GM12878 (cell line): ENCODE measurements at regions not wholly inside any gene's neighbourhood (a gene's known extent, or its start where the extent isn't known, plus 50 kb on each side); places are given as distances from the start of the nearest gene placed in this dataset.

Source experiments
- ATAC-seq: fragments of 200-7000 bp; cut with Tn5 transposase; 3 replicates; pipeline ENCODE4 v1.9.1; 2020; ENCODE audit warnings: mild to moderate bottlenecking, moderate library complexity
- BruUV-seq: library from RNA; stranded (reverse); fragments of 400-500 nt; replicated peaks from 2 replicates; lab custom pipeline; 2021; lab: Mats Ljungman, UMichigan
- CTCF ChIA-PET: fragments of 300-600 bp; sonication (Branson Sonifier 250); formaldehyde crosslinking; extraction: SDS; loops from one replicate; lab custom pipeline; 2021; ENCODE audit warnings: inconsistent platforms; lab: Yijun Ruan, JAX
- POLR2A ChIA-PET: fragments of 350-600 bp; formaldehyde crosslinking; extraction: SDS; loops from one replicate; lab custom pipeline; 2021; ENCODE audit warnings: inconsistent platforms; lab: Charles Lee
- RAD21 ChIA-PET: fragments of 300-600 bp; sonication (Branson Sonifier 250); formaldehyde crosslinking; loops from one replicate; lab custom pipeline; 2023; ENCODE audit warnings: antibody characterized with exemption; ENCODE audit not compliant: unreplicated experiment; lab: Charles Lee
- SMC1A ChIA-PET: fragments of 300-600 bp; sonication (Branson Sonifier 250); formaldehyde crosslinking; loops from one replicate; lab custom pipeline; 2023; ENCODE audit not compliant: unreplicated experiment, uncharacterized antibody; lab: Charles Lee
- DNase-seq: peaks from one replicate; pipeline ENCODE4 v3.0.0-alpha.2; 2011; ENCODE audit warnings: low read depth, low spot score
- FAIRE-seq: peaks from 3 replicates; lab custom pipeline; 2011; peaks lifted over from hg19 to GRCh38; lab: Jason Lieb, UNC
- H2AFZ ChIP-seq: 2 replicates; pipeline ENCODE4 v1.6.0; 2011; ENCODE audit warnings: low read depth, low read length, control low read depth; ENCODE audit not compliant: control insufficient read depth
- H3K27ac ChIP-seq: 2 replicates; pipeline ENCODE4 v1.5.1; 2011; ENCODE audit warnings: control low read depth; ENCODE audit not compliant: control insufficient read depth, insufficient read depth
- H3K27me3 ChIP-seq, 2 experiments: replicated peaks in 1 of 2; 2 replicates each; pipeline versions ENCODE4 v1.6.0 to v1.6.1; 2011; ENCODE audit warnings: low read length in 1 of 2; ENCODE audit not compliant: control insufficient read depth in 2 of 2, insufficient read depth in 2 of 2
- H3K36me3 ChIP-seq, 2 experiments: 2 replicates each; pipeline ENCODE4 v1.5.1; 2011; ENCODE audit warnings: low read length in 1 of 2; ENCODE audit not compliant: control insufficient read depth in 2 of 2, insufficient read depth in 2 of 2
- H3K4me1 ChIP-seq: 2 replicates; pipeline ENCODE4 v1.6.1; 2011; ENCODE audit warnings: mild to moderate bottlenecking, low read length, moderate library complexity, mixed read lengths; ENCODE audit not compliant: control insufficient read depth, insufficient read depth
- H3K4me2 ChIP-seq: 2 replicates; pipeline ENCODE4 v1.6.0; 2011; ENCODE audit warnings: control low read depth; ENCODE audit not compliant: control insufficient read depth, insufficient read depth
- H3K4me3 ChIP-seq: fragments of 200-600 bp; sonication (generic); 2 replicates; pipeline ENCODE4 v1.5.1; 2016
- H3K79me2 ChIP-seq: 2 replicates; pipeline ENCODE4 v1.6.0; 2011; ENCODE audit warnings: low read length; ENCODE audit not compliant: control insufficient read depth, insufficient read depth
- H3K9ac ChIP-seq: 2 replicates; pipeline ENCODE4 v1.8.0; 2011; ENCODE audit warnings: low read length, control low read depth, mixed read lengths; ENCODE audit not compliant: control insufficient read depth, insufficient read depth
- H3K9me3 ChIP-seq: replicated peaks from 3 replicates; pipeline ENCODE4 v1.5.1; 2011; ENCODE audit warnings: mild to moderate bottlenecking, low read length; ENCODE audit not compliant: control insufficient read depth, insufficient read depth
- H4K20me1 ChIP-seq: 2 replicates; pipeline ENCODE4 v1.6.0; 2011; ENCODE audit not compliant: control insufficient read depth, insufficient read depth
- ATF3 ChIP-seq: IDR thresholded peaks from 2 replicates; pipeline ENCODE4 v1.6.1; 2011; ENCODE audit warnings: low read depth, mild to moderate bottlenecking, low read length, moderate library complexity, borderline replicate concordance; ENCODE audit errors: extremely low read depth
- E2F8 ChIP-seq: fragments of 450-650 bp; IDR thresholded peaks from 2 replicates; pipeline ENCODE4 v1.6.1; 2018; ENCODE audit warnings: mild to moderate bottlenecking, low read depth, moderate library complexity; ENCODE audit not compliant: partially characterized antibody
- MAX ChIP-seq: IDR thresholded peaks from 2 replicates; pipeline ENCODE4 v1.6.1; 2012; ENCODE audit warnings: low read depth, low read length, improper control_type of control experiment
- PKNOX1 ChIP-seq: fragments of 450-650 bp; IDR thresholded peaks from 2 replicates; pipeline ENCODE4 v1.6.1; 2016; ENCODE audit warnings: mild to moderate bottlenecking
- POLR2A ChIP-seq: IDR thresholded peaks from 2 replicates; pipeline ENCODE4 v1.6.1; 2011; ENCODE audit warnings: low read depth, mild to moderate bottlenecking, low read length
- RB1 ChIP-seq: fragments of 450-650 bp; formaldehyde crosslinking; IDR thresholded peaks from 2 replicates; pipeline ENCODE4 v1.6.1; 2017; ENCODE audit warnings: mild to moderate bottlenecking, borderline replicate concordance
- RBBP5 ChIP-seq: fragments of 200-600 bp; sonication (generic); conservative IDR thresholded peaks from 2 replicates; pipeline ENCODE4 v1.6.1; 2016
- SUZ12 ChIP-seq: fragments of 200-600 bp; sonication (generic); IDR thresholded peaks from one replicate; pipeline ENCODE4 v1.6.1; 2018; ENCODE audit warnings: antibody characterized with exemption, mild to moderate bottlenecking; ENCODE audit not compliant: unreplicated experiment
- WRNIP1 ChIP-seq: IDR thresholded peaks from 2 replicates; pipeline ENCODE4 v1.6.1; 2011; ENCODE audit warnings: low read depth, low read length, improper control_type of control experiment, borderline replicate concordance
- YBX1 ChIP-seq: fragments of 450-650 bp; IDR thresholded peaks from 2 replicates; pipeline ENCODE4 v1.6.1; 2016; ENCODE audit warnings: antibody characterized with exemption
- ZNF24 ChIP-seq: fragments of 450-650 bp; IDR thresholded peaks from 2 replicates; pipeline ENCODE4 v1.6.1; 2017; ENCODE audit warnings: antibody characterized with exemption, mild to moderate bottlenecking
- ZNF274 ChIP-seq: IDR thresholded peaks from one replicate; pipeline ENCODE4 v1.8.0; 2011; ENCODE audit not compliant: insufficient read length, insufficient read depth
- WGBS: methylation state at CpG from one replicate; pipeline ENCODE4 v1.1.6; 2016; ENCODE audit warnings: low lambda C conversion rate; ENCODE audit not compliant: insufficient replicate concordance, insufficient coverage; ENCODE audit errors: missing lambda C conversion rate; 5-methylcytosine and 5-hydroxymethylcytosine counted together
- in situ Hi-C: fragments of 300-500 bp; cut with MboI; formaldehyde crosslinking; loops from 9 replicates; pipeline ENCODE4 v1.14.3; 2018; ENCODE audit warnings: mixed read lengths
- intact Hi-C: fragments of 100-400 bp; cut with micrococcal nuclease; formaldehyde crosslinking; loops from one replicate; pipeline ENCODE4 v1.14.2; 2022; ENCODE audit not compliant: unreplicated experiment

- no peaks in the 10 kb centered on the region for H3K27me3 ChIP-seq
- no peak overlapping the region for H3K9ac ChIP-seq
- H3K9me3 ChIP-seq = no peaks in the 10 kb centered on the region; the same call in 2 of the 3 replicates
- POLR2A ChIA-PET = no interaction called here
- CTCF ChIA-PET = no interaction called here
- BruUV-seq = no TSS peak
- H4K20me1 ChIP-seq = no peaks in the 10 kb centered on the region
- no peak overlapping the region for H3K4me3 ChIP-seq
- DNase-seq = no peak
- no peaks in the 10 kb centered on the region for H3K79me2 ChIP-seq
- H3K27ac ChIP-seq = no peak overlapping the region
- SMC1A ChIA-PET = interaction anchor here (0.6 kb wide), 1 partner anchor 155 kb away, joined by 3 read pairs; no protein-coding TSS in a partner anchor
- 39% methylated on average over 3 of the region's 3 CpGs for WGBS
- H2AFZ ChIP-seq = no peak overlapping the region
- intact Hi-C loops = no loop called here
- no peaks in the 10 kb centered on the region for H3K4me1 ChIP-seq
- TF ChIP-seq SUZ12 = no peak
- TF ChIP-seq RBBP5 = no peak
- TF ChIP-seq RB1 = no peak
- TF ChIP-seq WRNIP1 = no peak
- H3K36me3 ChIP-seq = no peaks in the 10 kb centered on the region
- FAIRE-seq = no peak
- ATAC-seq = no peak
- in situ Hi-C loops = no loop called here
- no peak overlapping the region for H3K4me2 ChIP-seq
- RAD21 ChIA-PET = no interaction called here
These were observed 1077.6 kb downstream of the TYW1 start for GRCh38 chr7:68074242-68074641.

- no peak overlapping the region for H3K27ac ChIP-seq
- 29% methylated on average over 5 of the region's 5 CpGs for WGBS
- no peaks in the 10 kb centered on the region; the same call in 2 of the 3 replicates for H3K9me3 ChIP-seq
- H2AFZ ChIP-seq = no peak overlapping the region
- H3K4me3 ChIP-seq = no peak overlapping the region
- SMC1A ChIA-PET = no interaction called here
- CTCF ChIA-PET = no interaction called here
- POLR2A ChIA-PET = no interaction called here
- H4K20me1 ChIP-seq = no peaks in the 10 kb centered on the region
- in situ Hi-C loops = no loop called here
- no peaks in the 10 kb centered on the region for H3K79me2 ChIP-seq
- no peak overlapping the region for H3K9ac ChIP-seq
- no peaks in the 10 kb centered on the region for H3K4me1 ChIP-seq
- H3K4me2 ChIP-seq = no peak overlapping the region
- no peak for ATAC-seq
- intact Hi-C loops = no loop called here
- no peaks in the 10 kb centered on the region for H3K36me3 ChIP-seq
- RAD21 ChIA-PET = no interaction called here
- no peaks in the 10 kb centered on the region for H3K27me3 ChIP-seq
- no peak for FAIRE-seq
- no TSS peak for BruUV-seq
- DNase-seq = no peak
- TF ChIP-seq E2F8 = no peak
- no peak for TF ChIP-seq ATF3
- no peak for TF ChIP-seq POLR2A
- TF ChIP-seq ZNF24 = no peak
- no peak for TF ChIP-seq MAX
- no peak for TF ChIP-seq YBX1
- no peak for TF ChIP-seq ZNF274
- TF ChIP-seq PKNOX1 = no peak
These were observed 1081.6 kb downstream of the TYW1 start for GRCh38 chr7:68078157-68078710.
